Upper lobe of left lung (tissue), 4 donors: ENCODE measurements at regions not wholly inside any gene's neighbourhood (a gene's known extent, or its start where the extent isn't known, plus 50 kb on each side); places are given as distances from the start of the nearest gene placed in this dataset.

Experiments
- EP300 ChIP-seq, 4 donors: sonication (generic); formaldehyde crosslinking; IDR thresholded peaks; one replicate each; pipeline ENCODE4 v1.5.1; 2017; ENCODE audit warnings: antibody characterized with exemption in 4 of 4, control low read depth in 2 of 4
- POLR2A ChIP-seq, 4 donors: fragments of 450-650 bp; IDR thresholded peaks; one replicate each; pipeline ENCODE4 v1.5.1; 2016 to 2017; ENCODE audit warnings: antibody characterized with exemption in 4 of 4, mild to moderate bottlenecking in 2 of 4
- POLR2AphosphoS5 ChIP-seq, 2 donors: sonication (generic); formaldehyde crosslinking; IDR thresholded peaks; one replicate each; pipeline ENCODE4 v1.5.1; 2017; ENCODE audit warnings: antibody characterized with exemption in 2 of 2
- TF ChIP-seq, protein P1 (sequence below), 6 experiments: fragments of 450-650 bp in 4 of 6; fragments of 200-600 bp in 2 of 6; sonication (generic) in 2 of 6; IDR thresholded peaks; one replicate each; pipeline ENCODE4 v1.5.1; 2016 to 2019; ENCODE audit warnings: antibody characterized with exemption in 6 of 6

DNA sequence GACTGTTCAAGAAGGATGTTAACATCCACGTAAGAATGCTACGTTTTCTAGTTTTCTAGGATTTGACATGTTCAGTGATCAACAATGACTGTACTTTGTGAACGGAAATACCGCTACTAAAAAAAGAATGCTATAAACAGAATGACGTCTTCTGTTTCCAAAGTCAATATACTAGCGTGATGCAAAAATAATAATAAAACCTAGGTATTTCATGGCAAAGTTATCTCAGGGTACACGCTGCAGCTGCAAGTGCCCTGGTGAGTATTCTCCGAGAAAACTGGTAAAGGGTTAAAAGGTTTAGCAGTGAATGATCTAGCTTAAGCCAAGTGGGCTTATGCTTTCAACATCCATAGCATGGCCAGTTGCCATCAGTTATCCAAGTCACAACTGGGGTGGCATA is 653.3 kb upstream of the PFKP start:
- TF ChIP-seq POLR2A (IDR thresholded peaks at IDR 0.05): no peak
- TF ChIP-seq, protein P1, sequence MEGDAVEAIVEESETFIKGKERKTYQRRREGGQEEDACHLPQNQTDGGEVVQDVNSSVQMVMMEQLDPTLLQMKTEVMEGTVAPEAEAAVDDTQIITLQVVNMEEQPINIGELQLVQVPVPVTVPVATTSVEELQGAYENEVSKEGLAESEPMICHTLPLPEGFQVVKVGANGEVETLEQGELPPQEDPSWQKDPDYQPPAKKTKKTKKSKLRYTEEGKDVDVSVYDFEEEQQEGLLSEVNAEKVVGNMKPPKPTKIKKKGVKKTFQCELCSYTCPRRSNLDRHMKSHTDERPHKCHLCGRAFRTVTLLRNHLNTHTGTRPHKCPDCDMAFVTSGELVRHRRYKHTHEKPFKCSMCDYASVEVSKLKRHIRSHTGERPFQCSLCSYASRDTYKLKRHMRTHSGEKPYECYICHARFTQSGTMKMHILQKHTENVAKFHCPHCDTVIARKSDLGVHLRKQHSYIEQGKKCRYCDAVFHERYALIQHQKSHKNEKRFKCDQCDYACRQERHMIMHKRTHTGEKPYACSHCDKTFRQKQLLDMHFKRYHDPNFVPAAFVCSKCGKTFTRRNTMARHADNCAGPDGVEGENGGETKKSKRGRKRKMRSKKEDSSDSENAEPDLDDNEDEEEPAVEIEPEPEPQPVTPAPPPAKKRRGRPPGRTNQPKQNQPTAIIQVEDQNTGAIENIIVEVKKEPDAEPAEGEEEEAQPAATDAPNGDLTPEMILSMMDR (IDR thresholded peaks at IDR 0.05): no peak
- no peak for TF ChIP-seq POLR2AphosphoS5 (IDR thresholded peaks at IDR 0.05)
- no peak for TF ChIP-seq EP300 (IDR thresholded peaks at IDR 0.05)
